GM18867 (cell line): ENCODE measurements at regions not wholly inside any gene's neighbourhood (a gene's known extent, or its start where the extent isn't known, plus 50 kb on each side); places are given as distances from the start of the nearest gene placed in this dataset.
"Not testable (repeated sequence)": the region's sequence is repeated elsewhere in the genome, so short reads cannot be mapped to it uniquely, and the experiment has no call there.

Experiments
- ATAC-seq: cut with Tn5 transposase; IDR thresholded peaks from one replicate; pipeline ENCODE4 v1.9.1; 2021; ENCODE audit warnings: mild to moderate bottlenecking, moderate library complexity; ENCODE audit not compliant: unreplicated experiment

DNA sequence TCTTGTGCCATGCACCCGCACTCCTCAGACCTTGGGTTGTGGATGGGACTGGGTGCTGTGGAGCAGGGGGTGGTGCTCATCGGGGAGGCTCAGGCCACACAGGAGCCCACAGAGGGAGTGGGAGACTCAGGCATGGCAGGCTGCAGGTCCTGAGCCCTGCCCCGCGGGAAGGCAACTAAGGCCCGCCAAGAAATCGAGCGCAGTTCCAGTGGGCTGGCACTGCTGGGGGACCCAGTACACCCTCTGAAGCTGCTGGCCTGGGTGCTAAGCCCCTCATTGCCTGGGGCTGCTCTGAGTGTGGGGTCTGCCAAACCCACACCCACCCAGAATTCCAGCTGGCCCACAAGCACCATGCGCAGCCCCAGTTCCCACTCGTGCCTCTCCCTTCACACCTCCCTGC, 450.5 kb upstream of the FGF16 start:
- no peak for ATAC-seq

DNA sequence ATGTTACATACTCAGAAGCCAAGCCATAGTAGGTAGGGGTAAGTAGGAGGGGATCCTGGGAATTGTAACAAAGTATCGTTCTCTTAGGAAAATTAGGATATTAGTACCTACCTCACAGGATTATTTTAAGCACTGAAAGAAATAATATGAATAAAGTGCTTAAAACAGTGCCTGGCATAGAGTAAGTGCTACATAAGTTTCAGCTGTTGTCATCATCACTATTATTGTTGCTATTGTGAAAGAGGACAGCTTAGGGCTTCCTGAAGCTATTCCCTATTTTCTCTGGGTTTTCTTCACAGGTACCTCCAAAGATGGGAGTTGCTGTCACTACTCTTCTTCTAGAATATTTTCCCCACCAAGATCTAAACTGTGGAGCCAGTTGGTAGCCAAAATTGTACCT, 443.7 kb upstream of the FGF16 start:
- ATAC-seq = no peak

DNA sequence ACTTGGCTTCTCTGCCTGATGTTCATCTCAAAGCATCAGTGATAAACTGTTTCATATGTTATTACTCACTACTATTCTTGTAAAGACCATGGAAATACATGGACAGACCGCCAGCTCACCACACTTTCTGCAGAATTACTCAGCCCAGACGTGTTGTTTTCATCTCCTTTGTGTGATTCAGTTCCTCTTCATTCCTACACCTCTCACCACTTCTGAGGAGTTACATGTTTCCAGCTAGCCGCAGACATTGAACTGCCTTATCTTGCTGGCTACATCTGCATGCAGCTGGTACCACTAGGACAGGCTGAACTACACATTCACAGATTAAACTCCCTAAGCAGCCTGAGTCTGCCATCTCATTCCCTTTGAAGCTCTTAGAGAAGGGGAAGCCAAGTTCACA, 443.2 kb upstream of the FGF16 start:
- peak; percentile 34 for ATAC-seq

DNA sequence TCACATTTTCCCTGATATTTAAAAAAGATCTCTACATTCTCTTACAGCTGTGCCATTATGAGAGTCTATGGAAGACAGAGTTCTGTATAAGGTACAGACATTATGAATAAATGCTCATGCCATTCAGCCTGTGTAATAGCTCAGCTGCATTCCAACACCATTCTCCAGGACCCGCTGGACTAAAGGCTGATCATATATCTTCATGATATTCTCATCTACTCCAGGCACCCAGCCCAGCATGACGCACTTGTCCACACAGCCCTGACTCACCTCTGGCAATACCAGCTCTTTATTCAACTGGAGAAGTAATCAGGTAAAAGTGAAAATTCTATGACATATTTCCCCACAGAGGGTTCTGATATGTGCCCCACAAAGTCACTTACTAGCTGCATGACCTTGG, 437.5 kb upstream of the FGF16 start:
- ATAC-seq = no peak

DNA sequence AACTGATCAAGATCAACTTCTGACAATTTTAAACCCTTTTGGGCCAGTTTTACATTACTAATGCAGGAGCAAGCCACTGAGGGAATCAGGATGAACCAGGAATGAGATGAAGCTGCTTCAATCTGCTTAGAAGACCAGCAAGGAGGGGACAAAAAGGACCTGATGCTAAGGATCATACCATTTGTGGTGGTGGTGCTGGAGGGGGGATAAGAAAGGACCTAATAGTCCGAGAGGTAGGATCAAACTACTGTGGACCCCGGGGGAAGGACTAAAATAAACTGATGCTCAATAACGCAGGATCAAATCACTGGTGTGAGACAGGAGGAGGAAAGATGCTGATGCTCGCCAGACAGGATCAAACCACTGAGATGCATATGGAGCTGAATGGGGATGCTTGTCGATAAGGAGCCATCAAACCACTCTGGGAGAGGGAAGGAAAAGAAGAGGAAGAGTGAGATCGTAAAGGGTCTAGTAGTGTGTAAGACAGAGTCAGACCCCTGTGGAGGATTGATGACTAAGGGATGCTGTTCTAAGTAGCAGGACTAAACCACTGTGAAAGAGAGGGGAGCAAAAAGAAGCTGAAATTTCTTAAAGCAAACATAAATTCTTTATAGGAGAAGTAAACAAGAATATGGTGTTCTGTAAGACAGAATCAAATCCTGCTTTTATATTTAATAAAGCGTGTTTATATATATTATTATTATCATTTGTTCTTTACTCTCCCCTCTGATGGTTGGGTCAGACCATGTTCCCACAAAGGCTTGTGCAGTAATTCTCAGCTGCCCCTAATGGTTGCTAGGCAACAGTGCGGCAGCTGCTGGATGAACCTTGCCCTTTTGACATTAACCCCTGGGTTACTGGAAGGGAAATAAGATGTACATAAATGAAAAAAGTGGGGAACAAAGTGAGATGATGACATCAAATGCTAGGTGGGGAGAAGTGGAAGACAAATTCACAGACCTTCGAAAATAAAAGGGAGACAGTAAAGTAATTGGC, 432.5 kb upstream of the FGF16 start:
- no peak for ATAC-seq

DNA sequence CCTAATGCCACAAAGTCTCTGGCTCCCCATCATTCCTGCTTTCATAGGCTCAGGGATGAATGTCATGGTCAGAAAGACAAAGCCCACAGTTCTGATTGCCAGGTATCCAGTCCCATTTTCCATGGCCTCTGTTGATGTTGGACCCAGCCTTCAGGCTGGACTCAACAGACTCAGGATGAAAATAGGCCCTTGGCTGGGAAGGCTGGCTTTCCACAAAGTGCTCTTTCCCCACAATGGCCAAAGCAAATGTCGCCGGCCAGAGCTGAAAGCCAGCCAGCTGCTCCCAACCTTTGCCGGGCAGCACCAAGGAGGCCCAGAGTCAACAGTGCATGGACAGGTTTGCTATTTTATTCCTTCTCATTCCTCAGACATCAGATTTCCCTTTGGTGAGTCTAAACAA, 430.1 kb upstream of the FGF16 start:
- no peak for ATAC-seq

DNA sequence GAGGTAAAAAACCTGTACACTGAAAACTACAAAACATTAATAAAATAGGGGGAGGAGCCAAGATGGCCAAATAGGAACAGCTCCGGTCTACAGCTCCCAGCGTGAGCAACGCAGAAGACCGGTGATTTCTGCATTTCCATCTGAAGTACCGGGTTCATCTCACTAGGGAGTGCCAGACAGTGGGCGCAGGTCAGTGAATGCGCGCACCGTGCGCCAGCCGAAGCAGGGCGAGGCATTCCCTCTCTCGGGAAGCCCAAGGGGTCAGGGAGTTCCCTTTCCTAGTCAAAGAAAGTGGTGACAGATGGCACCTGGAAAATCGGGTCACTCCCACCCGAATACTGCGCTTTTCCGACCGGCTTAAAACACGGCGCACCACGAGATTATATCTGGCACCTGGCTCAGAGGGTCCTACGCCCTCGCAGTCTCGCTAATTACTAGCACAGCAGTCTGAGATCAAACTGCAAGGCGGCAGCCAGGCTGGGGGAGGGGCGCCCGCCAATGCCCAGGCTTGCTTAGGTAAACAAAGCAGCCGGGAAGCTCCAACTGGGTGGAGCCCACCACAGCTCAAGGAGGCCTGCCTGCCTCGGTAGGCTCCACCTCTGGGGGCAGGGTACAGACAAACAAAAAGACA, 400.9 kb upstream of the FGF16 start:
- not testable (repeated sequence) for ATAC-seq

DNA sequence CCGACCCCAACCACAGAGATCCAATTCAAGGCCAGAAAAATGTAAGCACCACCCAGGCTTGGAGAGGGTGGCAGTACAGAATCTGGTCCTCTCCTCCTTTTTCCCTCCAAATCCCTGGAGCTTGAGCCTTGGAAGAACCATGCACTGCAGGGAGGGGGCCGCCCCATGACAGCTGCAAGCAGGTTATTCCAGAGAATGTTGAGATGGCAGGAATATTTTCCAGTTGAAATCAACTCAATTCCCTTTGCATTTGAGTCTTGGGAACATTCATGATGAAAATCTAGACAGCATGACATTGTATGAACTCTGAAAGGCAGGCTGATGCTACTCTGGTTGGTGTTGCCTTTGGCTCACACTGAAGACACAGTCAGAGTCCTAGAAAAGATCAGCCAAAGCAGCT, 386.6 kb upstream of the FGF16 start:
- ATAC-seq = no peak

DNA sequence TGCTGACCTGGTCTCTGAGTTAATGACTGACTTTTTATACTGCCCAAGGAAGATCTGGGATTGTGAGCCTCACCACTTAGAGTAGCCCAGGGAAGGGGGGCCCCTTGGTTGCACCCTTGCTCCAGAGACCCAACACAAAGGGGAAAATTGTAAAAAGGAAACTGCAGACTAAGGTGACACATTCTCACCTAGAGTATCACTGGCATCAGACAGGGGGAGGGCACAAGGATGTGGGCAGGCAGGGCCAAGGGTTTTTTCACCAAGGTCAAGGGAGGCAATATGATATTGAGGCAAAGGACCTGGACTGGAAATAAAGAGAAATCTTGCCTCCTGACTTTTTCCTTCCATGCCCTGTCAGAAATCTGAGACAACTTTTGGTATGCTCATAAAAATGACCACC, 386.2 kb upstream of the FGF16 start:
- ATAC-seq = no peak

DNA sequence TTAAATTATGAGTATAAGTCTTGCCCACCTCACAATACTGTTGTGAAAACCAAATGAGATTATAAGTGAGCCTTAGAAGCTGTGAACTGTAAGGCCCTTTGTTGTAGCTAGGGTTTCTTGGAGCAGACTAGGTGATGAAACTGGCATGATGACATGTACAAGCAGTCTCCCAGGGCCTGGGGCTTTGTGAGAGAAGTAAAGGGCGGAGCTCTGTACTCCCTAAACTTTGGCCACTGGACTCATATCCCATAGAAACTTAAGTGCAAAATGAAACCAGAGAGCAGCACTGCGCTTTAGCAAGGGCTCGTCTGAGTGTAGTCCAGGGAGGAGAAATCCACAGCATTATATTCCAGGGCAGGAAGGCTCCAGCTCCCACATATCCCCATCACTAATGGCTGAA, 385.6 kb upstream of the FGF16 start:
- no peak for ATAC-seq

DNA sequence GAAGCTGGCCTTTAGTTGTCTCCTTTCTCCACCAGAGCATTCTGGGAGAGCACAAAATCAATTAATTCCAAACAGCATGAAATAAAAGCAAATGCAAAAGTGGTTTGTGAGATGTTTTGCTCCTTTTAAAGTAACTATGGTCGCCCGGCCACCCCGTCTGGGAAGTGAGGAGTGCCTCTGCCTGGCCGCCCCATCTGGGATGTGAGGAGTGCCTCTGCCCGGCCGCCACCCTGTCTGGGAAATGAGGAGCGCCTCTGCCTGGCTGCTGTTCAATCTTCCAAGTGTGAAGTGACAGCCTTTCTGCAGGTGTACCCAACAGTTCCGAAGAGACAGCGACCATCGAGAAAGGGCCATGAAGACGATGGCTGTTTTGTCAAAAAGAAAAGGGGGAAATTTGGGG, 381.3 kb upstream of the FGF16 start:
- no peak for ATAC-seq

DNA sequence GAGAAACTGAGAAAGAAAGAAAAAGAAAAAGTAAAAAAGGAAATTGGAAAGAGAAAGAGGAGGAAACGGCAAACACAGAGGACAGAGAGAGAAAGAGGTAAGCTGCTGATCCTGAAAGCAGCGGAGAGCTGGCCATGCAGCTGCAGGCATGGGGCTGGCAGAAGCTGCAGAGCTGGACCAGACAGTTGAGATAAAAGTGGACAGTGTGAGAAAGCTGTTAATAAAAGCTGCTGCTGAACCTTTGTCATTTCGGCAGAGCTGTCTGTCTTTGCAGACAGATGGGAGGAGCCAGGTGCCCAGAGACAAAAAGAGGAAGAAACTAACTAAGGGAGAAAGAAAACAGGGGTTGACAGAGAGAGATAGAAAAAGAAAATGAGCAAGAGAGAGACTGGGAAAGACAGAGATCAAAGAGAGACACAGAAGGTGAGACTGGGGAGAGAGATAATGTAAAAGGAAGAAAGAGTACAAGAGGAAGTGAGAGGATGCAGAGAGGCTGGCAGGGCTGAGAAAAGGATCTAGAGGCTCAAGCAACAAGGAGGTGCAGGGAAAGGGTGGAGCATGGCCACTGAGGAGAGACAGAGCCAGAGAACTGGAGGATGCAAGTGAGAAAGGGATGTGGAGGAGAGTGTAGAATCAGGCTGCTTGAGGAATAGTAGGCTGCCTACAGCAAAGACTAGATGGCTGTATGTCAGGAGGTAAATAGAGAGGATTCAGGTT, 376.8 kb upstream of the FGF16 start:
- no peak for ATAC-seq

DNA sequence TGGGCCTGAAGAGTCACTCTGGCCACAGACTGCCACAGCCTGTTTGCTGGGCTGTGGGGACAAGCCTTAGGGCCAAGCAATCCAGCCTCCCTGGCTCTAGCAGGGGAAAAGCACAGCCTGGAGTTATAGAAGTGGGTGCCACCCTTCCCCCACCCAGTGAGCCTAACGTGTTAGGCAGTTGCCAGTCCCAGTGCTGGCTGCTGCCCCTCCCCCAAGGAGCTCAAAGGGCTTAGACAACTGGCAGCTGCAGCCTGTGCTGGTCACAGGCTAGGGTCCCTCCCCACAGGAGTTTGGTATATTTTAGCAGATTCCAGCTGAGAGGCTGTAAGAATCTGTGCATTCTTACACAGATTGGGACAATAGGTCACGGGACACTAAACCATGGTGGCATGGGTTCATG, 370.3 kb upstream of the FGF16 start:
- ATAC-seq = no peak

DNA sequence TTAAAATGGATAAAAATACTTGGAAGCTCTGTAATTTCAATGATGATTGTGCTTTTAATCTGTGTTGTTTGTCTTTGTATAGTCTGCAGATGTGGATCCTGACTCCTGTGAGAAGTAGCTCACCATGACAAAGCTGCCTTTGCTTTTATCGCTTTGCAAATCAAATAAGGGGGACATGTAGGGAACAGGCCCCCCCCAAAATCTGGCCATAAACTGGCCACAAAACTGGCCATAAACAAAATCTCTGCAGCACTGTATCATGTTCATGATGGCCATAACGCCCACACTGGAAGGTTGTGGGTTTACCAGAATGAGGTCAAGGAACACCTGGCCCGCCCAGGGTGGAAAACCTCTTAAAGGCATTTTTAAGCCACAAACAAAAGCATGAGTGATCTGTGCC, 366.0 kb upstream of the FGF16 start:
- not testable (repeated sequence) for ATAC-seq

DNA sequence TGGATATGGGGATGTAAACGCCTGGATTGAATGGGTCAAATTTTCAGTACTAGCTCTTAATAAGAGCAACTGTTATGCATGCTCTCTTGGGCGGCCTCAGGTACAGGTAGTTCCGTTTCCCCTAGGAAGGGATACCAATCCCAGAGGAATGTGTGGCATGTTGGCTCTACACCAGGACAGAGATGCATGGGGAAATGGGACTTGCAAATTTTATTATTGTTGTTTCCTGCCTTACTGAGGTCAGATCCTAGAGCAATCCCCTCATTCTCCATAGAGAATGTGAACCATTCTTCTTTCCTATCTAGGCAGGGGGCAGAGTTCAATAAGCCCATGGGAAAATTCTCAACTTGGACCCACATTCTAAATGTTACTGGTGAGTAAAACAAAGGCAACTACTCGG, 361.8 kb upstream of the FGF16 start:
- no peak for ATAC-seq

DNA sequence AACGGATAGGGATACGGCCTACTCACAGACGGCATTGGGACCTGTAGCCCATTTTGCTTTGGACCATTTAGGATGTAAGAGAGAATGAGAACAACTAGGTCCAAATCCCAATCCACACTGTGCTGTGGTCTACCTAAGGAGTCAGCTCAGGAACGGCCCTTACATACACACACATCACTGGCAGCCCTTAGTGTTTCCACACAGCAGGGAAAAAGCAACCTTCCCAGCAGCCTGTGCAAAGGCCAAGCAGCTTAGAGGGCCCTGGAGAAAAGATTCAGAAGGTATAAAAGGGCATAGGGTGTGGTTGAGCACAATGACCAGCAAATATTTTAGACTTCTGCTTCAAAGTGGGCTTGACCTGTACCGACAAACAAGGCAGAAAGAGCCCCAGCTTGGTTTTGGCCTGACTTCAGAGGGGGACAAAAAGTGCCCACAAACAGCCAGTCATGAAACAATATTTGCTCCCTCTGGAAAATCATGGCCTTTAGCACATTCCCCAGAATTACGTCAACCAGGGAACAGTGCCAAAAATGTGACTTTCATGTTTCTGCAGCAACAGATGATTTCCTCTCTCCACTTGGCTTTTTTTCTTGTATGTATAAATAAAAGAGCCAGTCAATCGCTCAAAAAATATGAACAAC, 359.5 kb upstream of the FGF16 start:
- no peak for ATAC-seq

DNA sequence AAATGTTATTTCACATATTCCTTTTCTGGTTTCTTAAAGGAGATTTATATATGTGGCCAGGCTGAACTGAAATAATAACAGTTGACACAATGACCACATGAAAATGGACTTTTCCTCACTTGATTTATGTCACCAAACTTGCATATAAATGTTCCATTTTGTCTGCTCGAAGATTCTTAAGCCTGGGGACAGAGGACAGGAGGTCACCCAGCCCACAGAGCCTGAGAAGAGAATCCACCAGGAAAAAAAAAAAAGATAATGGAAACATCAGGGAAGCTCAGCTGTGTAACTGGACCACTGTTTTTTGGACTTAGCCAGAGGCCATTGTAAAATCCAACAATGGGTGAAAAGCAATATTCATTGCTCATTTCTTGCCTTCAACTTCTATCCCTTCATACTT, 359.0 kb upstream of the FGF16 start:
- no peak for ATAC-seq

DNA sequence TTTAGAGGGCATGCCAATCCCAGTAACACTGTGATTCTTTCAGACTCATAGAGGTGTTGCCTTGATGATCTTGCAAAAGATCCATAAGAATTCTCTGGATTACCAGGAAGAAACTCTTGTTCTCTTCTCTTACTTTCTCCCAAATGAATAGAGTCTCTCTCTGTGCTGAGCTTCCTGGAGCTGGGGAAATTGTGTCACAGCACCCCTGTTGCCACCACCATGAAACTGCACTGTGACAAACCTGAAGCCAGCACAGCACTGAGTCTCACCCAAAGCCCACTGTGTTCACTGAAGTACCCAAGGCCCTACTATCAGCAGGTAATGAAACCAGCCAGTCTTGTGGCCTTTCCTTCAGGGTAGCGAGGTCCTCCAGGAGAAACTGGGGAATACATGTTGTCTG, 332.7 kb upstream of the FGF16 start:
- no peak for ATAC-seq

DNA sequence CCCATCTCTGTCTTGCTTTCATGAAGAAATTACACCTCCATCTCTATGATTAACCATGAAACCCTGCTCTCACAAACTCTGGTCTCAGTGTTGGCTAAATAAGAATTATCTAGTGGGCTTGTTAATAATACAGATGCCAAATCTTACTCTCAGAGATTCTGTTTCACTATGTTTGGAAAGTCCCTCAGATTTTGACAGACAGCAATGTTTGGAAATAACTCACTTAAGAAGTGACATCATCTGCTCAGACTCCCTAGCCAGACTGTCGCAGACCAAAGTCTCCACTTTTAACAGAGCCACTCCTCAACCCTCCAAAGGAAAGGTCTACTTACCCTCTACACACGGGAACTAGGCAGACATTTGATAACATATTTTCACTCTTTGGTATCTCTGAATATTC, 328.5 kb upstream of the FGF16 start:
- no peak for ATAC-seq

DNA sequence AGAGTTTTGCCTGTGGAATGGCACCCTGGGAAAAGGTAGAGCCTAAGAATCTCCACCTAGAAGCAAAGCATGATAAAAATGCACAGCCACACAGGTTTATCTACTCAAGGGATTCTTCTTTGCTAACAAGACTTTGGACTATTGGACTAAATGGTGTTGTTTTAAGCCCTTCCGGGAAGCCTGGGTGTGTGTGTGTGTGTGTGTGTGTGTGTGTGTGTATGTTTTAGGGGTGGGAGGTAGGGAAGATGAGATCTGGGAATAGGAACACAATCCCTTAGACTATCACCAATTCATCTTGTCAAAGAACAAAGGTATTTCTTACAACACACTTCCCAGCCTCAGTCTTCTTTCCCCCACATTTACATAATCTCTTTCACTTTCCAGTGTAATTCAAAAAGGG, 327.5 kb upstream of the FGF16 start:
- no peak for ATAC-seq

DNA sequence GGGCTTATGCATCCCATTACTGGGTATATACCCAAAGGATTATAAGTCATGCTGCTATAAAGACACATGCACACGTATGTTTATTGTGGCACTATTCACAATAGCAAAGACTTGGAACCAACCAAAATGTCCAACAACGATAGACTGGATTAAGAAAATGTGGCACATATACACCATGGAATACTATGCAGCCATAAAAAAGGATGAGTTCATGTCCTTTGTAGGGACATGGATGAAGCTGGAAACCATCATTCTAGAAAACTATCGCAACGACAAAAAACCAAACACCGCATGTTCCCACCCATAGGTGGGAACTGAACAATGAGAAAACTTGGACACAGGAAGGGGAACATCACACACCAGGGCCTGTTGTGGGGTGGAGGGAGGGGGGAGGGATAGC, 323.3 kb upstream of the FGF16 start:
- ATAC-seq = not testable (repeated sequence)
